Mucosa of descending colon (tissue), 3 donors: ENCODE measurements at regions not wholly inside any gene's neighbourhood (a gene's known extent, or its start where the extent isn't known, plus 50 kb on each side); places are given as distances from the start of the nearest gene placed in this dataset.

Experiments
- ATAC-seq: fragments of 200-7000 bp; cut with Tn5 transposase; one replicate; pipeline ENCODE4 v1.9.1; 2020; ENCODE audit warnings: mild to moderate bottlenecking, moderate library complexity
- DNase-seq, 3 donors: peaks; one replicate each; pipeline ENCODE4 v3.0.0-alpha.2; 2020
- H3K36me3 ChIP-seq: fragments of 200-600 bp; one replicate; pipeline ENCODE4 v1.8.0; 2021; ENCODE audit warnings: low read depth, mild to moderate bottlenecking
- H3K4me1 ChIP-seq: fragments of 200-600 bp; one replicate; pipeline ENCODE4 v1.8.0; 2021; ENCODE audit warnings: low read depth, mild to moderate bottlenecking
- H3K4me3 ChIP-seq: fragments of 200-600 bp; one replicate; pipeline ENCODE4 v1.8.0; 2021; ENCODE audit warnings: mild to moderate bottlenecking
- H3K9me3 ChIP-seq: fragments of 200-600 bp; one replicate; pipeline ENCODE4 v1.8.0; 2021; ENCODE audit warnings: mild to moderate bottlenecking
- intact Hi-C, 2 donors: fragments of 100-400 bp; cut with DNase I in 1 of 2; cut with micrococcal nuclease in 1 of 2; formaldehyde crosslinking; loops; one replicate each; pipeline versions ENCODE4 v1.11.0 to v1.11.1; 2022; cut with DNase I, micrococcal nuclease
- TF ChIP-seq, protein P1 (sequence below): fragments of 200-600 bp; IDR thresholded peaks from one replicate; pipeline ENCODE4 v1.8.0; 2022; ENCODE audit warnings: antibody characterized with exemption, mild to moderate bottlenecking
- donor health status: DM: no; HTN: no; CAD: no; lungs with moderate emphysema.
- donor health status: DM: no; HTN: no; CAD: no.
- donor health status: DM: no; HTN: yes; CAD: no.

DNA sequence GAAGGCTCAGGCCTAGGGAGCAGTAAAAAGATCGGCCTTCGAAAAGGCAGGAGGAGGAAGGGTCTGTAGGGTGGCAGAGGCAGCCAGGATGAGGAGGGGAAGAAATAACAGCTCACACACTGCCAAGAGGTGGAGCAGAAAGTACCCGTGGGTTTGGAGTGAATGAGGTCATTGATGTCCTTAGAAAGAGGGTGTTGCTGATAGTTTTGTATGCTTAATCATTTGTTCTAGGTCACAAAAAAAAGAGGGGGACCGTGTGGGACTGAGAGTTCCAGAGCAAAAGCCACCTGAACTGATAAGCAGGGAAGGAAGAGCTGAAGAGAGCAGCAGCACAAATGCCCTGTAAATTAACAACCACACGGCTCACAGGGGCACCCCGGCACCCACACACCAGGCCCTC is 140.4 kb downstream of the FAM161A start:
- H3K36me3 ChIP-seq = no peaks in the 10 kb centered on the region
- TF ChIP-seq, protein P1, sequence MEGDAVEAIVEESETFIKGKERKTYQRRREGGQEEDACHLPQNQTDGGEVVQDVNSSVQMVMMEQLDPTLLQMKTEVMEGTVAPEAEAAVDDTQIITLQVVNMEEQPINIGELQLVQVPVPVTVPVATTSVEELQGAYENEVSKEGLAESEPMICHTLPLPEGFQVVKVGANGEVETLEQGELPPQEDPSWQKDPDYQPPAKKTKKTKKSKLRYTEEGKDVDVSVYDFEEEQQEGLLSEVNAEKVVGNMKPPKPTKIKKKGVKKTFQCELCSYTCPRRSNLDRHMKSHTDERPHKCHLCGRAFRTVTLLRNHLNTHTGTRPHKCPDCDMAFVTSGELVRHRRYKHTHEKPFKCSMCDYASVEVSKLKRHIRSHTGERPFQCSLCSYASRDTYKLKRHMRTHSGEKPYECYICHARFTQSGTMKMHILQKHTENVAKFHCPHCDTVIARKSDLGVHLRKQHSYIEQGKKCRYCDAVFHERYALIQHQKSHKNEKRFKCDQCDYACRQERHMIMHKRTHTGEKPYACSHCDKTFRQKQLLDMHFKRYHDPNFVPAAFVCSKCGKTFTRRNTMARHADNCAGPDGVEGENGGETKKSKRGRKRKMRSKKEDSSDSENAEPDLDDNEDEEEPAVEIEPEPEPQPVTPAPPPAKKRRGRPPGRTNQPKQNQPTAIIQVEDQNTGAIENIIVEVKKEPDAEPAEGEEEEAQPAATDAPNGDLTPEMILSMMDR = no peak
- DNase-seq = no peak

DNA sequence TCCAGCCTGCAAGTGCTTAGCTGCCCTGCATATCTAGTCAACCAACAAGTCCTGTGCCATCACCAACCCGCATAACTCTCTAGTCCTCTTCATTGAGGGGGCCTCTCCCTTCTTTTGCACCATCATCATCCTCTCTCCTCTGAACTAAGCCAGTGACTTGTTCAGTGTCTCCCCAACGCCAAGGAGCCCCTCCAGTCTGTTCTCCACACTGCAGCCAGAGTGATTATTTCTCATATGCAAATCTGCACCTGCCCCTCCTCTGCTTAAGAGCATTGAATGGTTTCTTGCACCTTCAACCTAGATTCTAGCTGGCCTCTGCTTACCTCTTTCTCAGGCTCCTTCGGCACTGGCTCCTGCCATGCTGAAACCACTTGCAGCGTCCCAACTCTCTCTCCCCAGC is 141.8 kb downstream of the FAM161A start:
- Histone ChIP-seq H3K4me3 (no peak overlapping the region), H3K9me3 (no peaks in the 10 kb centered on the region), H3K36me3 (no peaks in the 10 kb centered on the region), H3K4me1 (no peaks in the 10 kb centered on the region)
- DNase-seq (no peak), ATAC-seq (no peak)
- intact Hi-C loops = no loop called here
- TF ChIP-seq, protein P1 = no peak

More for the DNA sequence above, 140.4 kb downstream of the FAM161A start:
- no peak for ATAC-seq
- no peaks in the 10 kb centered on the region for H3K9me3 ChIP-seq
- H3K4me1 ChIP-seq = no peaks in the 10 kb centered on the region
- intact Hi-C loops = no loop called here
- no peak overlapping the region for H3K4me3 ChIP-seq

DNA sequence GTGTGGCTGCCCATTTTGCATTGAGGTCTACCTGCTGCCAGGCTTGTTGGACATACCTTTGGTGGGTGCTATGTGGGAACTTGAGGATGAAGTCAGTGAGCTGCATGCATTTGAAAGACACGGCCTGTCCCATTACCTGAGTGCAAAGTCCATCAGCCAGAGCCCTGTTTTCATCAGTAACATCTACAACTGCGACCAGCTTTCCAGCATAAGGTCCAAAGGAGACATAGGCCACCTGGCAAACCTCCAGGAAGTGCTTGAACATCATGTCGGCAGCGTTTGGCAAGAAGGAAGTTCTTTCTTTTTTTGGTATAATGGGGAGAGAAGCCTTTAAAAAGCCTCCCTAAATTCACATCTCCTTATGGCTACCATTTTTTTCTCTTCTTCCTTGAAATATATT is 143.1 kb downstream of the FAM161A start:
- peak in 1 of 3 donors; percentile 56 for DNase-seq
- Histone ChIP-seq H3K9me3 (no peaks in the 10 kb centered on the region), H3K36me3 (no peaks in the 10 kb centered on the region), H3K4me1 (no peaks in the 10 kb centered on the region), H3K4me3 (no peak overlapping the region)
- intact Hi-C loops = no loop called here
- TF ChIP-seq, protein P1 = no peak
- ATAC-seq = no peak

DNA sequence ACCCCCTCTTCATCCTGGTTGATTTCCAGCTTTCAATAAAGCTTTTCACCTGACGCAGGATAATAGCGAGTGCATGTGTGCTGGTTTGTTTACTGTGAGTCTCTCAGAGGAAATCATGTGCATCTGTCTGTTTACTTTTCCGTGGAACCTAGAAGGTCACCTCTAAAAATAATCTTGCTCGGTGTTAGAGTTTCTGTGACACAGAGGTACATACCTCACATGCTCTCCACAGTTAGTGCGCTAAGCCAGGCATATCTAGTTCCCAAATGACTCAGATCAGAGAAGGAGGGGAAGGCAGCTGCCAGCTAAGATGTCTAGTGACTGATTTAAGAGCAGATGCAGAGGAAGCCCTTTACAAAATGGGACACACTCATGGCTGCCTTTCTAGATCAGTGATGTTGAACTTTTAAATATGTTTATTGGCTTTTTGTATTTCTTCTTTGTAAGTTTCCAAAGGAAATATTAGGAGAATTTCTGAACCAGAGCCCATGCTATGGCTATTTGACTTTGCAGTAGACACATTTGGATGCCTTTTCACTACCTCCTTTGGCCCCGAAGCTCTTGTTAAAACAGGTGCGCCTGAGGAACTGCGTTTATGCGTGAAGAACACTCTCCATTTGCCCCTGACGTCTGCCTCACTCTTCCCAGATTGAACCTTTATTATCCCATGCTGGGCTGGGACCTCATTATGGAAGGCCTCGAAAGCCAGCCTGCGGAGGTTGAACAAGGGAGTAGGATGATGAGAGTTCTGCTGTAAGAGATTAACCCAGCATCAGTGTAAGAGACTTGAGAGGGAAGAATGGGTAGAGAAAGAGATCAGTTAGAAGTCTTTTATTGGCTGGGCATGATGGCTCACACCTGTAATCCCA is 145.6 kb downstream of the FAM161A start:
- no peak overlapping the region for H3K4me3 ChIP-seq
- H3K4me1 ChIP-seq = no peaks in the 10 kb centered on the region
- TF ChIP-seq, protein P1 = no peak
- peak; percentile 53 for ATAC-seq
- H3K9me3 ChIP-seq = no peaks in the 10 kb centered on the region
- intact Hi-C loops = no loop called here
- no peak for DNase-seq
- H3K36me3 ChIP-seq = no peaks in the 10 kb centered on the region

DNA sequence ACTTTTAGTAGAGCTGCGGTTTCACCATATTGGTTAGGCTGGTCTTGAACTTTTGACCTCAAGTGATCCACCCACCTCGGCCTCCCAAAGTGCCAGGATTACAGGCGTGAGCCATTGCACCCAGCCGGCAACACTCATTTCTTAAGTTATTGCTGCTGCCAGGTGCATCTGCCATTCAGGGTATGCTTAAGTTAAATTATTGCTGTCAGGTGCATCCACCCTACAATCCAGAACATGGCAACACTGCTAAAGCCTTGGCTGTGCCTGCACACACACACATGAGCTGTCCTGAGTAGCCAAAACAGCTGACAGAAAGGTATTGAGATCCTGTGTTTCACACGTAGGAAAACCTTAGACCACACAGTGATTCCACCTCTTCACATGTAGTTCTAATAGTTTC is 148.2 kb downstream of the FAM161A start:
- no peak for DNase-seq
- no peak for ATAC-seq
- no peak overlapping the region for H3K4me3 ChIP-seq
- no peaks in the 10 kb centered on the region for H3K9me3 ChIP-seq
- H3K36me3 ChIP-seq = no peaks in the 10 kb centered on the region
- TF ChIP-seq, protein P1 = no peak
- no peaks in the 10 kb centered on the region for H3K4me1 ChIP-seq
- intact Hi-C loops = no loop called here
